M059J (cell line): ENCODE measurements at regions not wholly inside any gene's neighbourhood (a gene's known extent, or its start where the extent isn't known, plus 50 kb on each side); places are given as distances from the start of the nearest gene placed in this dataset.
"Not testable (repeated sequence)": the region's sequence is repeated elsewhere in the genome, so short reads cannot be mapped to it uniquely, and the experiment has no call there.

Source experiments
- DNase-seq: peaks from one replicate; pipeline ENCODE4 v3.0.0-alpha.2; 2012; ENCODE audit warnings: low read depth

- no peak for DNase-seq
Observed at GRCh38 chr9:135378751-135379150, 100.8 kb upstream of the PPP1R26 start.

- peak; percentile 29 for DNase-seq
Observed at GRCh38 chr9:135379540-135380267, 99.9 kb upstream of the PPP1R26 start.

DNA sequence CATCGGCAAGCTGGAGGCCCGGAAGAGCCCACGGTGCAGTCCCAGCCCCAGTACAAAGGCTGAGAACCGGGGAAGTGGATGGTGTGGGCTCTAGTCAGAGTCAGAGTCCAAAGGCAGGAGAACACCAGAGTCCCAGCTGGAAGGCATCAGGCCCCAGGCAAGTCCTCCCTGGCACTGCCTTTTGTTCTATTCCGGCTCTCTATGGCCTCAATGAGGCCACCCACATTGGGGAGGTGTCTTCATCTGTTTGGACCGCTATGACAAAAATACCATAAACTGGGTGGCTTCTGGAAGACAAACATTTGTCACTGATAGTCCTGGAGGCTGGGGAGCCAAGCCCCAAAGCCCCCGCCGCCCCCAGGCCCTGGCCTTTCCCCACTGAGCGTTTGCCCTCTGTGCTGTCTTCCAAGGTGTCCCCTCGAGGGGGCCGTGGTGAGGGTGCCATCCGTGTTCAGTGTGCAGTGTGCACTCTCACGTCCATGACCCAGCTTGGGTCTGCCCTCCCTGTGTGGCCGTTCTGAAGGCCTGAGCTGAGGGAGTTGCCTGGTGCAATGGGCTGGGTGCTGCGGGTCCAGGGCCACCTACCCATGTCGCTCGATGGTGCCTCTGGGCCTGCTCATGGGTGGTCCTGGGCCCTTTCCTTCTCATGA, 99.1 kb upstream of the PPP1R26 start:
- no peak for DNase-seq

GRCh38 chr9:135381762-135382310, 97.7 kb upstream of the PPP1R26 start:
- no peak for DNase-seq

- no peak for DNase-seq
Observed at GRCh38 chr9:135384226-135384625, 95.4 kb upstream of the PPP1R26 start.

DNA sequence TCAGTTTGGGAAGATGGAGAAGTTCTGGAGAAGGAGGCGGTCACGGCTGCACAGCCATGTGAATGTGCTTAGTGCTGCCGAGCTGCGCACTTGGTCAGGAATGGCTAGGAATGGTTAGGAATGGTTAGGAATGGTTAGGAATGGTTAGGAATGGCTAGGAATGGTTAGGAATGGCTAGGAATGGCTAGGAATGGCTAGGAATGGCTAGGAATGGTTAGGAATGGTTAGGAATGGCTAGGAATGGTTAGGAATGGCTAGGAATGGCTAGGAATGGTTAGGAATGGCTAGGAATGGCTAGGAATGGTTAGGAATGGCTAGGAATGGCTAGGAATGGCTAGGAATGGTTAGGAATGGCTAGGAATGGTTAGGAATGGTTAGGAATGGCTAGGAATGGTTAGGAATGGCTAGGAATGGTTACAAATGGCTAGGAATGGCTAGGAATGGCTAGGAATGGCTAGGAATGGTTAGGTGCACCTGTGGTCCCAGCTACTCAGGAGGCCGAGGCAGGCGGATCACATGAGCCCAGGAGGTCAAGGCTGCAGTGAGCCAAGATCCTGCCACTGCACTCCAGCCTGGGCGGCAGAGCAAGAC, 94.7 kb upstream of the PPP1R26 start:
- not testable (repeated sequence) for DNase-seq

GRCh38 chr9:135385793-135386192, 93.8 kb upstream of the PPP1R26 start:
- DNase-seq: no peak

DNA sequence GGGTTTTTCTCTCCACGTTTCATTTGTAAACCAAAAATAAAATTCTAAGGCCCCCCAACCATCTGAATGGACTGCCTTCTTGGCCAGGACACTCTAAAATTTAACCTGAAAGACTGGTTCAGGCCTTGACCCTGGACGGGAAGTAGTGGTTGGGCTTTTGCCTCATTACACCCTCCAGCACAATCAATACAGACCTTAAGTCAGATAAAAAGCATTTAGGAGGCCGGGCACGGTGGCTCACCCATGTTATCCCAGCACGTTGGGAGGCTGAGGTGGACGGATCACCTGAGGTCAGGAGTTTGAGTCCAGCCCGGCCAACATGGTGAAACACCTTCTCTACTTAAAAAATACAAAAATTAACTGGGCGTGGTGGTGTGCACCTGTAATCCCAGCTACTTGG, 91.6 kb upstream of the PPP1R26 start:
- DNase-seq: no peak

GRCh38 chr9:135388530-135388929, 91.1 kb upstream of the PPP1R26 start:
- no peak for DNase-seq

- no peak for DNase-seq
Observed at GRCh38 chr9:135391759-135392158, 87.8 kb upstream of the PPP1R26 start.

DNA sequence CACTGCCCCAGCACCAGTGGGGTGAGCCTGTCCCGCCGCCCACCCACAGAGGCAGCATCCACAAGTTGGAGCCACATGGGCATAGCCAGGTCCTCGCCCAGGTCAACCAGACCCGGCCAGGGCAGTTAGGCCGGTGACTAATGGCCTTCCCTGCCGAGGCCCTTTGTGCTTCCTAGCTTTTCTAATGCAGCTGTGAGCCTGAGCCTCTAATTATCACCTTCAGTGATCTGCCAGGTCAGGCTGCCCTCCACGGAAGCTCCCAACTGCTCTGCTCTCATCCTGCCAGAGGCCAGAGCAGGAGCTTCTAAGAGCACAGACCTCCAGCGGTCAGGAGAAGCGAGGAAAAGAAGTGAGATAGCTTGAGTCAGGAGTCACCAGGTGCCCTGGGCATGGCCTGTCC, 87.1 kb upstream of the PPP1R26 start:
- no peak for DNase-seq

GRCh38 chr9:135394131-135394530, 85.5 kb upstream of the PPP1R26 start:
- no peak for DNase-seq

DNA sequence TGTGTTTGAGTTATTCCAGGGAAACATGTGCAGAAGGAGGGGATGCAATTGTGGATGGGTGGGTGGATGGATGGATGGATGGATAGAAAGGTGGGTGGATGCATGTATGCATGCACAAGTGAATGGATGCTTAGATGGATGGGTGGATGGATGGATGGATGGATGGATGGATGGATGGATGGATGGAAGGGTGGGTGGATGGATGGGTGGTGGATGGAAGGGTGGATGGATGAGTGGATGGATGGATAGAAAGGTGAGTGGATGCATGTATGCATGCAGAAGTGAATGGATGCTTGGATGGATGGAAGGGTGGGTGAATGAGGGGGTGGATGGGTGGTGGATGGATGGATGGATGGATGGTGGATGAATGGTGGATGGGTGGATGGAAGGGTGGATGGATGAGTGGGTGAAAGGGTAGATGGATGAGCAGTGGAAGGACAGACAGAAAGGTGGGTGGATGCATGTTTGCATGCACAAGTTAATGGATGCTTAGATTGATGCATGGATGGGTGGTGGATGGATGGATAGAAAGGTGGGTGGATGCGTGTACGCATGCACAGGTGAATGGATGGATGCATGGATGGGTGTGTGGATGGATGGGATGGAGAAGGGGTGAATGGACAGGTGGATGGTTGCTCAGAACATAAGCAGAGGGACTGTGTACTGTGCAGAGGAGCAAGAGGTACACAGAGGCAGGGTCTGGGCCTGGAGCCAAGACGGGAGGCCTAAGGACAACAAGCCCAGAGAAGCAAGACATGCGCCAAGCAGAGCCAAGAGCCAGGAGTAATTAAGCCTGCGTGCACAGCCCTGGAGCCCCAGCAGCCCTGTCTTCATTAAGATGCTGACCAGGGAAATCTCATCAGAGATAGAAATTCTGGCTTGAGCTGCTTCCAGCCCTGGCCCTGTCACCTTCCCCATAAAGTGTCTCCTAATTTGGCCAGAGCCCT, 84.6 kb upstream of the PPP1R26 start:
- DNase-seq: no peak

DNA sequence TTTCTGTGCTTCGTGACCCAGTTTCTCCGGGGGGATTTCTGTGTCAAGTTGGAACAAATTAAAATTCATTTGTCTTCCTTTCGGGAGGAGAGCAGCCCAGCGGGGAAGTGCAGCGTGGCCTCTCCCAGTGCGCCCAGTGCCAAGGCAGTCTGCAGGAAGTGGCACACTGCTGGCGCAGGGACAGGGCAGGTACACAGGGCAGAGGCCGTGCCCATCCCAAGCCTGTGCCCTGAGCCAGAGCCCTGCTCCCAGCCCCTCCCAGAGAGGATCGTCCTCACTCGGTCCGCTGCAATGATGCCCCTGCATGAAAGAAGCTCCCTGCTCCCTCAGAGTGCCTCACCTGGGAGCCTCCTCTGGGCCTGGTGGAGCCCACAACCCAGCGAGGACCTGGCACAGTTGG, 82.4 kb upstream of the PPP1R26 start:
- no peak for DNase-seq

GRCh38 chr9:135399000-135399649, 80.5 kb upstream of the PPP1R26 start:
- no peak for DNase-seq

DNA sequence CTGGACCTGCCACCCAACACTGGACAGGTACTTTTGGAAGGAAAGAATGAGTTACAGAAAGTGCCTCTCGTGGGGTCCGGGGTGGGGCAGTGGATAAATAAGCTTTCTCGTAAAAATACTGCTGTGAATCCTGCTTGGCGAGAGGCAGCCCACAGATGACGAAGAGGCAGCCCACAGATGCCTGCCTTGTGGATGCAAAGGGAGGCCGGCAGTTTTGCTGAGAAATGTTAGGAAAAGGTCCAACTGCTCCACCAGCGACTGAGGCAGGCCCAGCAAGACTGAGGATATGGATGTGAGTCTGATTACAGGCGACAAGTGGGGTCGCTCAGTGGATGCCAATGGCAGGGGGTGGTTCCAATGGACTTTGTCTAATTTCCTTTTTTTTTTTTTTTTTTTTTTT, 79.1 kb upstream of the PPP1R26 start:
- no peak for DNase-seq

DNA sequence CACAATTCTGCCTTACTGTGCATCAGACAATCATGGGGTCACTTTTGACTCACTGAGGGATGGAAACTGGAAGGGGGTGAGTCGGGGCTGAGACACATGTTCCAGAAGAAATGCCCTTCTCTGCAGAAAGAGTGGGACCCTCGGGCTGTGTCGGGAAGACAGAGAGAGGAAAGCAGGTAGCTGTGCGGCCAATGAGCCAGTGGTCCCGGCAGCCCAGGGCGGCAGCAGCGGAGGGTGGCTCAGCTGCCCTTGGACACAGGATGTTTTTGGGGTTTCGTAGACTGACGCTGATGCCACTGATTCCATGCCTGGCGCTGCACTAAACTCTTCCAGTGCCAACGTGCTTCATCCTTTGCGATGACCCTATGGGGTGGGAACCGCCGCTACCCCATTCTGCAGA, 78.4 kb upstream of the PPP1R26 start:
- no peak for DNase-seq

DNA sequence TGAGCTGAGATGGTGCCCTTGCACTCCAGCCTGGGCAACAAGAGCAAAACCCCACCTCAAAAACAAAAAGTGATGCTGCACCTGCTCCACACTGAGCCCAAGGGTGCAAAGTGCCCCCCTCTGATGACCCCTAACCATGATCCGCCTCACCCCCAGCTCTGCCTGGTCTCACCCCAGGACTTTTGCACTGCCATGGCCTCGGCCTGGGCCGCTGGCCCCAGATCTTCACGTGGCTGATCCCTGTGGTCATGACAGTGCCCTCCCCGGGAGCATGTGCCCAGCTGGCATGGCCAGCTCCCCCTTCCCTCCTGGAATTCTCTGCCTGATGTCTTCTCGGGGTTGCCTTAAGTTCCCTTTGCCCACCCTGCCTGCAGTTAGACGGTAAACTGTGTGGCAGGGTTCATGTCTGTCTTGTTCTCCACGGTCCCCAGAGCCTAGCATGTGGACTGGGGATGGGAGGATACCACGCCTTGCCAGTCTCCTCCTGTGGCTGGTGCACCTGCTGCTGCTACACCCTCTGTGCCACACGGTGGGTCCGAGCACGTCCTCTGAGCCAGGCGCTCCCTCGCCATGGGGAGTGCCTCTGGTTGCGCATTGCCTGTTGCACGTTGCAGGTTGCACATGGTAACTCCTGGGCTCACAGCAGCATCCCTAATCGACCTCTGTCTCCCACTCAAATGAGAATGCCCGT, 77.4 kb upstream of the PPP1R26 start:
- DNase-seq: no peak

DNA sequence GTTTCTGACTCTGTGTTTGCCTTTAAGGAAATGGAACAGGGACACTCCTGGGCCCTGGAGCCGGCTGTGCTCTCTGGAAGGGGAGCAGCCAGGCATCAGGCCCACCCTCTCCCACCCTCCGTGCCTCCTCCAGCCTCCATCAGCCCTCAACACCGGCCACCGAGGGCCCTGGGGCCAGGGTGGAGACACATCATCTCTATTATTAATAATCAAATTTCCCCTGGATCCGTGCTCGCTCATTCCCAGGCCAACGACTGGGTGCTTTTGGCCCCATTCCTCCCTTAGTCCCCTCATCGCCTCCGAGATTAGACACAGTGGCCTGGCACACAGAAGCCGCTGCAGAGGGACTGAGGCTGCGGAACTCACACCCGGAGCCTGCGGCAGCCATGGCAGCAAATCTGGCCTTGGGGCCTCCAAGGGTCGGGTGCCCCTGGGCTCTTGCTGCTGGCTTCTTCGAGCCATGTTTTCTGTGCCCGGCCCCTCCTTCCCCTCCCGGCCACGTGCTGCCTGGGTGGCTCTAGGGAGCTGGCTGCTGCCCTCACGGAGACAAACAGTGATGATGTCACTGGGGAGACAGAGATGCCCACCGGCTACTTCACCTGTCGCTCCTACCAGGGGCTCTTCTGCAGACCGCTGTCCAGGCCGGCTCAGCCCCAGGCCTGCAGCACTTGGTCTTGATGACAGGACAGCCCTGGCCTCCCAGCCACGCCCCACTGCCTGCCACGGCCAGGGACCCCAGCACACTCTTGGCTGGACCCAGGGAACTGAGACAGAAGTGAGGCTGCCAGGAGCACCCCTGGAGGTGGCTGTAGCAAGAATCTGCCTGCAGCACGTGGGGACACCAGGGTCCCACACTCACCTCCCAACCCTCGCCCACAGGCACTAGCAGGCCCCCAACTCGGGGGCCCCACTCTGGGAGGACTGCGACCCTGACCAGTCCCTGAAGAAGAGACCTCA, 76.6 kb upstream of the PPP1R26 start:
- no peak for DNase-seq
